ENCODE measurements at regions not wholly inside any gene's neighbourhood (a gene's known extent, or its start where the extent isn't known, plus 50 kb on each side); places are given as distances from the start of the nearest gene placed in this dataset.

DNA sequence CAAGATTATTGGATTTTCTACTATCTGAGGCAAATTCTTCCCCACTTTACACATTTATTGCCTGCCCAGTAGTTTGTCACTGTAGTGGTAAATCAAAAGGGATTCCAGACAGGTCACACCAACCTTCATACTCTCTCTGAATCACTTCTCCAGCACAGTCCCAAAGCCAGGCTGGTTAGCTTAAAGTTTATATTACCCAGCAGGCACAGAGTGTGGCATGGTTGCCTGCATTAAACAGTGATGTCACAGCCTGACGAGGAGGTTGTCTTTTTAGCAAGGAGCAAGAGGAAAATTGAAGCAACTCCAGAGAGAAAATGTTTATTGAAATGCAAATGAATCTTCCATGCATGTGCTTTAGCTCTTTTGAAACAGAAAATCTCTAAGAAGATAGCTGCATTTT lies 375.5 kb upstream of the CELF2 start:
- TF ChIP-seq, protein P1, sequence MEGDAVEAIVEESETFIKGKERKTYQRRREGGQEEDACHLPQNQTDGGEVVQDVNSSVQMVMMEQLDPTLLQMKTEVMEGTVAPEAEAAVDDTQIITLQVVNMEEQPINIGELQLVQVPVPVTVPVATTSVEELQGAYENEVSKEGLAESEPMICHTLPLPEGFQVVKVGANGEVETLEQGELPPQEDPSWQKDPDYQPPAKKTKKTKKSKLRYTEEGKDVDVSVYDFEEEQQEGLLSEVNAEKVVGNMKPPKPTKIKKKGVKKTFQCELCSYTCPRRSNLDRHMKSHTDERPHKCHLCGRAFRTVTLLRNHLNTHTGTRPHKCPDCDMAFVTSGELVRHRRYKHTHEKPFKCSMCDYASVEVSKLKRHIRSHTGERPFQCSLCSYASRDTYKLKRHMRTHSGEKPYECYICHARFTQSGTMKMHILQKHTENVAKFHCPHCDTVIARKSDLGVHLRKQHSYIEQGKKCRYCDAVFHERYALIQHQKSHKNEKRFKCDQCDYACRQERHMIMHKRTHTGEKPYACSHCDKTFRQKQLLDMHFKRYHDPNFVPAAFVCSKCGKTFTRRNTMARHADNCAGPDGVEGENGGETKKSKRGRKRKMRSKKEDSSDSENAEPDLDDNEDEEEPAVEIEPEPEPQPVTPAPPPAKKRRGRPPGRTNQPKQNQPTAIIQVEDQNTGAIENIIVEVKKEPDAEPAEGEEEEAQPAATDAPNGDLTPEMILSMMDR (IDR thresholded peaks at IDR 0.05), result no peak
- TF ChIP-seq POLR2AphosphoS5 (IDR thresholded peaks at IDR 0.05; ENCODE audit: insufficient read depth in 1 of 2, low read depth in 1 of 2) (no peak), POLR2A (IDR thresholded peaks at IDR 0.05) (no peak)
